K562 (cell line): ENCODE measurements at regions not wholly inside any gene's neighbourhood (a gene's known extent, or its start where the extent isn't known, plus 50 kb on each side); places are given as distances from the start of the nearest gene placed in this dataset.

Source experiments
- ATAC-seq: fragments of 200-7000 bp; cut with Tn5 transposase; 3 replicates; pipeline ENCODE4 v1.9.1; 2020; ENCODE audit warnings: moderate library complexity
- BruUV-seq: library from RNA; stranded (reverse); fragments of 400-500 nt; replicated peaks from 2 replicates; lab custom pipeline; 2021; lab: Mats Ljungman, UMichigan
- CTCF ChIA-PET: fragments of 300-600 bp; formaldehyde crosslinking; extraction: SDS; loops from one replicate; lab custom pipeline; 2021; ENCODE audit warnings: low intra/inter-chr PET ratio; lab: Yijun Ruan, JAX
- POLR2A ChIA-PET: fragments of 300-600, 350-650 bp; sonication (Branson Sonifier 250); formaldehyde crosslinking; extraction: SDS; loops from one replicate; lab custom pipeline; 2021; ENCODE audit warnings: antibody characterized with exemption, inconsistent platforms; lab: Yijun Ruan, JAX
- DNase-seq, 4 experiments: peaks; one replicate each; pipeline versions ENCODE4 v3.0.0 to v3.0.0-alpha.2; 2011 to 2018; ENCODE audit warnings: low spot score in 3 of 4, mixed read lengths in 3 of 4; ENCODE audit errors: extremely low read depth in 1 of 4
- FAIRE-seq: peaks from 2 replicates; lab custom pipeline; 2011; peaks lifted over from hg19 to GRCh38; lab: Jason Lieb, UNC
- H2AFZ ChIP-seq: 2 replicates; pipeline ENCODE4 v1.6.0; 2011; ENCODE audit warnings: low read depth, low read length, control low read depth, inconsistent platforms
- H3K27ac ChIP-seq: fragments of 200-600 bp; 3 replicates; pipeline ENCODE4 v1.8.0; 2011; ENCODE audit warnings: low read depth, mild to moderate bottlenecking, control low read depth, inconsistent platforms, low read length, moderate library complexity, mixed read lengths; ENCODE audit errors: extremely low read depth
- H3K27me3 ChIP-seq, 2 experiments: fragments of 300-600 bp in 1 of 2; 2 replicates in 1 of 2; 3 replicates in 1 of 2; pipeline versions ENCODE4 v1.6.0 to v1.8.0; 2011; ENCODE audit warnings: inconsistent platforms in 2 of 2, low read length in 2 of 2, mild to moderate bottlenecking in 1 of 2, mixed read lengths in 1 of 2, moderate library complexity in 1 of 2; ENCODE audit not compliant: control insufficient read depth in 2 of 2, insufficient read depth in 2 of 2
- H3K36me3 ChIP-seq: fragments of 300-600 bp; 3 replicates; pipeline ENCODE4 v1.8.0; 2011; ENCODE audit warnings: mild to moderate bottlenecking, low read length, inconsistent platforms; ENCODE audit not compliant: control insufficient read depth, insufficient read depth
- H3K4me1 ChIP-seq, 2 experiments: fragments of 200-600 bp in 1 of 2; replicated peaks in 1 of 2; 2 replicates in 1 of 2; 3 replicates in 1 of 2; pipeline versions ENCODE4 v1.5.1 to v1.8.0; 2011; ENCODE audit warnings: inconsistent platforms in 2 of 2, low read length in 2 of 2, mild to moderate bottlenecking in 1 of 2, mixed read lengths in 1 of 2, moderate library complexity in 1 of 2; ENCODE audit not compliant: control insufficient read depth in 2 of 2, insufficient read depth in 2 of 2
- H3K4me2 ChIP-seq: 2 replicates; pipeline ENCODE4 v1.6.1; 2011; ENCODE audit warnings: low read length, control low read depth, inconsistent platforms, mixed read lengths; ENCODE audit not compliant: insufficient read depth
- H3K4me3 ChIP-seq: fragments of 200-600 bp; sonication (generic), shearing (Covaris generic); 2 replicates; pipeline ENCODE4 v1.5.1; 2016; ENCODE audit warnings: control low read depth, inconsistent platforms
- H3K79me2 ChIP-seq: fragments of 200-600 bp; 3 replicates; pipeline ENCODE4 v1.8.0; 2011; ENCODE audit warnings: low read length, inconsistent platforms; ENCODE audit not compliant: control insufficient read depth, insufficient read depth
- H3K9ac ChIP-seq, 2 experiments: 2 replicates each; pipeline versions ENCODE4 v1.6.0 to v1.6.1; 2011; ENCODE audit warnings: low read depth in 2 of 2, low read length in 2 of 2, control low read depth in 1 of 2, inconsistent platforms in 1 of 2, mild to moderate bottlenecking in 1 of 2, mixed read lengths in 1 of 2; ENCODE audit not compliant: insufficient read depth in 1 of 2
- H3K9me1 ChIP-seq: one replicate; pipeline ENCODE4 v1.6.0; 2011; ENCODE audit warnings: inconsistent platforms, mild to moderate bottlenecking, low read length, moderate library complexity; ENCODE audit not compliant: control insufficient read depth, insufficient read depth
- H3K9me3 ChIP-seq: replicated peaks from 2 replicates; pipeline ENCODE4 v1.5.1; 2011; ENCODE audit warnings: low read depth, low read length, inconsistent platforms; ENCODE audit not compliant: control insufficient read depth, insufficient read depth
- H4K20me1 ChIP-seq: replicated peaks from 2 replicates; pipeline ENCODE4 v1.6.1; 2011; ENCODE audit warnings: low read length, inconsistent platforms, mixed read lengths; ENCODE audit not compliant: control insufficient read depth, insufficient read depth
- CBX5 ChIP-seq: IDR thresholded peaks from 2 replicates; pipeline ENCODE4 v1.6.1; 2014; ENCODE audit warnings: low read depth, borderline replicate concordance
- CGGBP1 ChIP-seq: fragments of 250-450 bp; sonication (Bioruptor Pico); IDR thresholded peaks from 2 replicates; pipeline ENCODE4 v1.9.0; 2021; ENCODE audit warnings: mild to moderate bottlenecking
- CREB3L1 ChIP-seq: fragments of 450-650 bp; IDR thresholded peaks from 2 replicates; pipeline ENCODE4 v1.6.1; 2014; ENCODE audit warnings: low read depth, mild to moderate bottlenecking, moderate library complexity, borderline replicate concordance
- DDX20 ChIP-seq: fragments of 450-650 bp; IDR thresholded peaks from 2 replicates; pipeline ENCODE4 v1.6.1; 2016; ENCODE audit warnings: missing genetic modification characterization, low read depth, mild to moderate bottlenecking, missing compliant biosample characterization, moderate library complexity
- MCM3 ChIP-seq: fragments of 450-650 bp; IDR thresholded peaks from 2 replicates; pipeline ENCODE4 v1.6.1; 2016
- NUFIP1 ChIP-seq: fragments of 450-650 bp; IDR thresholded peaks from 2 replicates; pipeline ENCODE4 v1.6.1; 2018; ENCODE audit not compliant: partially characterized antibody
- PHB2 ChIP-seq: fragments of 450-650 bp; IDR thresholded peaks from 2 replicates; pipeline ENCODE4 v1.6.1; 2017; ENCODE audit warnings: low read depth
- SP1 ChIP-seq: sonication (generic); formaldehyde crosslinking; IDR thresholded peaks from 2 replicates; pipeline ENCODE4 v1.8.1; 2022; ENCODE audit warnings: mild to moderate bottlenecking, missing genetic modification reagents
- SREBF2 ChIP-seq: sonication (generic); formaldehyde crosslinking; IDR thresholded peaks from 2 replicates; pipeline ENCODE4 v1.4.0; 2020; ENCODE audit warnings: mild to moderate bottlenecking, missing genetic modification reagents
- THRAP3 ChIP-seq: fragments of 450-650 bp; IDR thresholded peaks from 2 replicates; pipeline ENCODE4 v1.6.1; 2016; ENCODE audit warnings: mild to moderate bottlenecking, inconsistent platforms, borderline replicate concordance
- ZNF24 ChIP-seq: fragments of 450-650 bp; IDR thresholded peaks from 2 replicates; pipeline ENCODE4 v1.6.1; 2016
- ZNF280A ChIP-seq: fragments of 450-650 bp; IDR thresholded peaks from 2 replicates; pipeline ENCODE4 v1.6.1; 2018; ENCODE audit warnings: mild to moderate bottlenecking, low read depth; ENCODE audit not compliant: partially characterized antibody
- ZNF3 ChIP-seq: fragments of 250-450 bp; sonication (Bioruptor Pico); IDR thresholded peaks from 2 replicates; pipeline ENCODE4 v1.5.0; 2021; ENCODE audit warnings: mild to moderate bottlenecking, moderate library complexity
- ZNF41 ChIP-seq: fragments of 250-450 bp; sonication (Bioruptor Pico); conservative IDR thresholded peaks from 2 replicates; pipeline ENCODE4 v1.4.0; 2020; ENCODE audit warnings: mild to moderate bottlenecking
- ZNF551 ChIP-seq: fragments of 250-450 bp; sonication (Bioruptor Pico); IDR thresholded peaks from 2 replicates; pipeline ENCODE4 v1.5.0; 2021; ENCODE audit warnings: mild to moderate bottlenecking, moderate library complexity
- WGBS: fragments of 100-300 bp; shearing (Covaris generic); methylation state at CpG from one replicate; pipeline ENCODE4 v1.1.6; 2016; ENCODE audit warnings: low coverage, mixed read lengths; ENCODE audit not compliant: insufficient coverage; ENCODE audit errors: missing lambda C conversion rate; 5-methylcytosine and 5-hydroxymethylcytosine counted together
- in situ Hi-C: fragments of 300-500 bp; cut with MboI; formaldehyde crosslinking; loops from 4 replicates; pipeline ENCODE4 v1.15.0; 2018; ENCODE audit warnings: inconsistent platforms, mixed read lengths
- intact Hi-C: fragments of 100-400 bp; cut with micrococcal nuclease; formaldehyde crosslinking; loops from 2 replicates; pipeline ENCODE4 v1.14.2; 2022
- TF ChIP-seq, protein P1 (sequence below): fragments of 450-650 bp; IDR thresholded peaks from 2 replicates; pipeline ENCODE4 v1.6.1; 2017; ENCODE audit warnings: mild to moderate bottlenecking, moderate library complexity
- TF ChIP-seq, protein P2 (sequence below): fragments of 450-650 bp; formaldehyde crosslinking; IDR thresholded peaks from 2 replicates; pipeline ENCODE4 v1.4.0; 2022; ENCODE audit warnings: mild to moderate bottlenecking, moderate library complexity

DNA sequence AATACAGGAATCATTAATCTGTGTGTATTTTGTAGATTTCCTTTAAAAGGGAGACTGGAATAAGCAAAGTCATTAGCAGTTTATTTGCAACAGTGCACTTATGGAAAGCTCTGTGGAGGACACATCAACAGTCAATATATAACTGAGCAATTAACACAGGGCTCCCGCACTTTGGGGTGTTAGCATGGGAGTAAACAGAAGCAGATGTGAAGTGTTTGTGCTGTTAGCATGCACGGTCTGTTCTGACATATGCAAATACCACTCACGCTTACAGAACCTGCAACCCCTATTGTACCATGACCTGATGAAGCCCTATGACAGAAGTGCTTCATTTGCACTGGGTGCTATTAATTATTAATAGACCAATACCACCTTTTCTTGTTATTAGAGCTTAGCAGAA is 118.9 kb downstream of the PPP1R3A start:
- no peaks in the 10 kb centered on the region for H3K79me2 ChIP-seq
- H3K36me3 ChIP-seq, result no peaks in the 10 kb centered on the region
- CTCF ChIA-PET, result interaction anchor here (0.6 kb wide), 1 partner anchor 391 kb away, joined by 3 read pairs; no protein-coding TSS in a partner anchor
- POLR2A ChIA-PET, result no interaction called here
- H3K27ac ChIP-seq, result no peak overlapping the region
- intact Hi-C loops (no loop called here), in situ Hi-C loops (no loop called here)
- H3K9me1 ChIP-seq, result no peaks in the 10 kb centered on the region
- no peak for ATAC-seq
- H3K4me1 ChIP-seq, result no peaks in the 10 kb centered on the region
- no peaks in the 10 kb centered on the region for H4K20me1 ChIP-seq
- H3K4me3 ChIP-seq, result no peak overlapping the region
- no peak overlapping the region for H2AFZ ChIP-seq
- H3K9ac ChIP-seq, result no peak overlapping the region
- no peak for DNase-seq
- no TSS peak for BruUV-seq
- 0 out of 2 replicates have a peak, but pooled peaks cover 1% of the 10 kb centered on the region for H3K9me3 ChIP-seq
- WGBS, result 2% methylated on average over 3 of the region's 3 CpGs
- no peak for FAIRE-seq
- no peaks in the 10 kb centered on the region for H3K27me3 ChIP-seq
- H3K4me2 ChIP-seq, result no peak overlapping the region
- no peak for TF ChIP-seq NUFIP1
- TF ChIP-seq DDX20 (tag), result no peak
- TF ChIP-seq CGGBP1 (CRISPR knock-in tag), result no peak
- no peak for TF ChIP-seq PHB2
- TF ChIP-seq, protein P1, sequence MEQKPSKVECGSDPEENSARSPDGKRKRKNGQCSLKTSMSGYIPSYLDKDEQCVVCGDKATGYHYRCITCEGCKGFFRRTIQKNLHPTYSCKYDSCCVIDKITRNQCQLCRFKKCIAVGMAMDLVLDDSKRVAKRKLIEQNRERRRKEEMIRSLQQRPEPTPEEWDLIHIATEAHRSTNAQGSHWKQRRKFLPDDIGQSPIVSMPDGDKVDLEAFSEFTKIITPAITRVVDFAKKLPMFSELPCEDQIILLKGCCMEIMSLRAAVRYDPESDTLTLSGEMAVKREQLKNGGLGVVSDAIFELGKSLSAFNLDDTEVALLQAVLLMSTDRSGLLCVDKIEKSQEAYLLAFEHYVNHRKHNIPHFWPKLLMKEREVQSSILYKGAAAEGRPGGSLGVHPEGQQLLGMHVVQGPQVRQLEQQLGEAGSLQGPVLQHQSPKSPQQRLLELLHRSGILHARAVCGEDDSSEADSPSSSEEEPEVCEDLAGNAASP, result no peak
- TF ChIP-seq ZNF3 (CRISPR knock-in tag), result no peak
- TF ChIP-seq MCM3, result no peak
- no peak for TF ChIP-seq SREBF2 (CRISPR knock-in tag)
- TF ChIP-seq CBX5, result no peak
- TF ChIP-seq, protein P2, sequence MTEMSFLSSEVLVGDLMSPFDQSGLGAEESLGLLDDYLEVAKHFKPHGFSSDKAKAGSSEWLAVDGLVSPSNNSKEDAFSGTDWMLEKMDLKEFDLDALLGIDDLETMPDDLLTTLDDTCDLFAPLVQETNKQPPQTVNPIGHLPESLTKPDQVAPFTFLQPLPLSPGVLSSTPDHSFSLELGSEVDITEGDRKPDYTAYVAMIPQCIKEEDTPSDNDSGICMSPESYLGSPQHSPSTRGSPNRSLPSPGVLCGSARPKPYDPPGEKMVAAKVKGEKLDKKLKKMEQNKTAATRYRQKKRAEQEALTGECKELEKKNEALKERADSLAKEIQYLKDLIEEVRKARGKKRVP, result no peak
- no peak for TF ChIP-seq THRAP3
- no peak for TF ChIP-seq SP1 (CRISPR knock-in tag)
- TF ChIP-seq CREB3L1, result no peak
- no peak for TF ChIP-seq ZNF280A
- TF ChIP-seq ZNF41 (CRISPR knock-in tag), result no peak
- TF ChIP-seq ZNF24, result no peak
- no peak for TF ChIP-seq ZNF551 (CRISPR knock-in tag)
